Esophagus muscularis mucosa (tissue), 3 donors: ENCODE measurements at regions not wholly inside any gene's neighbourhood (a gene's known extent, or its start where the extent isn't known, plus 50 kb on each side); places are given as distances from the start of the nearest gene placed in this dataset.

Experiments
- CTCF ChIP-seq, 3 experiments: fragments of 200-600 bp in 2 of 3; fragments of 450-650 bp in 1 of 3; sonication (generic) in 2 of 3; IDR thresholded peaks; one replicate each; pipeline ENCODE4 v1.5.1; 2017 to 2019; ENCODE audit warnings: antibody characterized with exemption in 3 of 3, mild to moderate bottlenecking in 2 of 3, moderate library complexity in 1 of 3
- POLR2A ChIP-seq: fragments of 450-650 bp; IDR thresholded peaks from one replicate; pipeline ENCODE4 v1.6.1; 2017; ENCODE audit warnings: antibody characterized with exemption, moderate library complexity, mild to moderate bottlenecking, low read depth
- POLR2AphosphoS5 ChIP-seq, 2 donors: sonication (generic); formaldehyde crosslinking; IDR thresholded peaks; one replicate each; pipeline ENCODE4 v1.6.1; 2017; ENCODE audit warnings: antibody characterized with exemption in 2 of 2

- TF ChIP-seq POLR2A (no peak), CTCF (IDR thresholded peaks at IDR 0.05) (no peak), POLR2AphosphoS5 (IDR thresholded peaks at IDR 0.05) (no peak)
Measured at GRCh38 chr7:16065939-16066338, 355.4 kb downstream of the CRPPA start.
